NCI-H146 treated with DMSO at 0.1 percent for 48 hours (cell line): ENCODE measurements at regions not wholly inside any gene's neighbourhood (a gene's known extent, or its start where the extent isn't known, plus 50 kb on each side); places are given as distances from the start of the nearest gene placed in this dataset.

Experiments
- DNase-seq: peaks from one replicate; lab custom pipeline; 2025; ENCODE audit not compliant: unreplicated experiment; lab: John Stamatoyannopoulos, UW

DNA sequence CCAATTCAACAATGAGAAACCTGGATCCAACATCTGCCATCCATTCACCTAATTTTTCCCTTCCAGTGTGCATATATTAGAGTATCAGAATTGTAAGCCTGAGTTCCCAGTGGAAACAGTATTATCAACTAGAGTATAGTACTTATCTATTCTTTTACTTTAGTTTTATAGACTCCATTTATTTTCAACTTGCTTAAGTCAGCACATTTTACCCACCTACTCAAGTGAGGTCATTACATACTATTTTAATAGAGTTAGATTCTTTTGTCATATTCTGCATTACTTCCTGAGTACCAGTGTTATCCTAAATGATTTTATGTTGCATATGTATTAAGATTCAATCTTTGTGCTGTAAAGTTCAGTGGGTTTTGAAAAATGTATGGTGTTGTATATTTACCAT lies 1393.3 kb downstream of the MAT2B start:
- no peak for DNase-seq

DNA sequence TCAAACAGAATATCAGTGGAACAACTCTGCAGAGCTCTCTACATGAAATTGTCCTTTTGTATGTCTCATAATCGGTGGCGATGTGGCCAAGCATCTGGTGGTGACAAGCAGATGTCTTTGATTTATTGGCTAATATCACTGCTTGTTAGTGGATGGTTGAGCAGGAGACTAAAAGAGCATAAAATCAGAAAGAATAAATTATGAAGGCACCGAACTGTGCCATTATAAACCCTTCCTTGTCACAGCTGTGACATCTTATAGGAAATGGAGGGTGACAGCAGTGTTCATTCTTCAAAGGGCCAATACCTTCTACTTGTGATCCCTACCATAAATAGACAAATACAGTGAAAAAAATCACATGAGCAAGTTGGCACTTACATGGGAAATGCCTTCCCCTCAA lies 1404.3 kb downstream of the MAT2B start:
- no peak for DNase-seq

DNA sequence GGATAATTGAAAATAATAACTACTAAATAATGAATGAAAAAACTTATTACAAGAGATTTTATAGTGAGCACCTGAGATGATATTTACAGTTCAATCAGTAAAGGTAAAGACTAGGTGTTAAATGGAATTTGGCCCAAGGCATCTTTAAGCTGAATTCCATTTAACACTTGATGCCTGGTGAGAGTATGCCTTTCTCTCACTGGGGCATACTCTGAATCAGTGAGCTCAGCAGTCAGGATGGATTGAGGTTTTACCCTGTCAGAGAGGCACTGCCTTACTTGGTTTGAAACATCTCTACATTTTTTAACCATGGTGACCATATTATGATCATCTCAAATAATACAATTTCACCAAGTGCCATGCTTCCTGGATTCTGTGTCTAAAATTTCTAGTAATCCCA lies 1416.3 kb downstream of the MAT2B start:
- no peak for DNase-seq

DNA sequence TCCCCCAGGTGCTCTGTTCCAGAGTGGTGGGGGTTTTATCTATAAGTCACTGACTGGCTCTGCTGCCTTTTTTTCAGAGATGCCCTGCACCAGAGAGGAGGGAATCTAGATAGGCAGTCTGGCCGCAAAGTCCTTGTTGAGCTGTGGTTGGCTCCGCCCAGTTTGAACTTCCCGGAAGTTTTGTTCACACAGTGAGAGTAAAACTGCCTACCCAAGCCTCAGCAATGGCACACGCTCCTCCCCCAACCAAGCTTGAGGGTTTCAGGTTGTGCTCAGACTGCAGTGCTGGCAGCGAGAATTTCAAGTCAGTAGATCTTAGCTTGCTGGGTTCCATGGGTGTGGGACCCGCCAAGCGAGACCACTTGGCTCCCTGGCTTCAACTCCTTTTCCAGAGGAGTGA lies 1428.6 kb downstream of the MAT2B start:
- no peak for DNase-seq

DNA sequence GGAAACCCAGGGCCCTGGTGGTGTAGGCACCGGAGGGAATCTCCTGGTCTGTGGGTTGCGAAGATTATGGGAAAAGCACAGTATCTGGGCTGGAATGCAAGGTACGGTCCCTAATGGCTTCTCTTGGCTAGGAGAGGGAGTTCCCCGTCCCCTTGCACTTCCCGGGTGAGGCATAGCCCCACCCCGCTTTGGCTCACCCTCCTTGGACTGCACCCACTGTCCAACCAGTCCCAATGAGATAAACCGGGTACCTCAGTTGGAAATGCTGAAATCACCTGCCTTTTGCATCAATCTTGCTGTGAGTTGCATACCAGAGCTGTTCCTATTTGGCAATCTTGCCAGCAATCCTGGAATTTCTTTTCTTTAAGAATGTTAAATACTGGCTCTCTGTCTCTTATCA lies 1429.1 kb downstream of the MAT2B start:
- no peak for DNase-seq

DNA sequence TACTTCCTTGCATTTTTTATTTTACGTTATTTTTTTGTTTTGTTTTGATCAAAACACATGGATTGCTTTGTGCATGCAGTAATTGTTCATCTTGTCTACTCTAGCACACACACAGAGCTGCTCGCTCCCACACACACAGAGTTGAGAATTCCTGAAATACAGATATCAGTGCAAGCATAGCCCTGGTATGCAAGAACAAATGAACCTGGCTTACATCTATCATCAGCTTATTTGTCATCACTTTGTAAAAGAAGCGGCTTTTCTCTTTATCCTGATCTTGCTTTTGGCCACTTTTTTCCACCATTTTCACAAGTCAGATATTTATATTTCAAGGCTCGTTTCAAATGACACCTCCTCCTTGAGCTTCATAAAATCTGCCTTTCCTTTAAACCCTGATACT lies 1435.7 kb downstream of the MAT2B start:
- DNase-seq: no peak

DNA sequence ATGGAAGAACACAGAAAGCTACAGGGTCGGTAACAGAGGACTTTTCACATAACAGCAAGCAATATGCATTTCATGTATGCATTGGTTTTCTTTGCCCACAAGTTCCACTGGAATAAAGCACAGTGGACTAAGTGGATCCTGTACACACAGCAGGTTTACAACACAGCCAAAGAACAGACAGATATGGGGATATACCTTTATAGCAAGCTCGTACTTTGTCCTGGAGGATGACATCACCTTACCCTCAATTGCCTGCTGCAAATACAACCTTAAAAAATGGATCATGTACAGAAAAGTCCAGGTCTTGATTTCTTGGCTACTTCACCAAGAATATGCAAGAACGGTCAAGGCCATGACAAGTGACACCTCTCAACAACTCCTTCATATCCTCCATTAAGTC lies 1445.5 kb downstream of the MAT2B start:
- DNase-seq: no peak

DNA sequence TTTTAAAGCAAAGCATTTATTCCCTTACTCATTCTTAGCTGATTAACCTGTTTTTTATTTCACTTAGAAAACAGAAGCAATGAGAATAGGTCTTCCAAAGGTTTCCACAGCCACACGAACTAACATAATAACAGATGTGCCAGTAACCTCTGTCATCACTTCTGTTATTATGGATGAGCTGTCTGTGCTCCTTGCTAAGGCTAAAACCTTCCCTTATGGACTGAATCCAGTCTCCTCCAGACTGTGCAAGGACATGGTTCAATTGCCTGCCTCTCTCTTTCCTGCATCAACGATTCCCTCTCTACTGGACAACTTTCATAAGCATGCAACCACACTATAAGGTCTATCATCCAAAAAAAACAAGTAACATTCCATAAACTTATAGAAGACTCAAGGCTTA lies 1446.2 kb downstream of the MAT2B start:
- no peak for DNase-seq

DNA sequence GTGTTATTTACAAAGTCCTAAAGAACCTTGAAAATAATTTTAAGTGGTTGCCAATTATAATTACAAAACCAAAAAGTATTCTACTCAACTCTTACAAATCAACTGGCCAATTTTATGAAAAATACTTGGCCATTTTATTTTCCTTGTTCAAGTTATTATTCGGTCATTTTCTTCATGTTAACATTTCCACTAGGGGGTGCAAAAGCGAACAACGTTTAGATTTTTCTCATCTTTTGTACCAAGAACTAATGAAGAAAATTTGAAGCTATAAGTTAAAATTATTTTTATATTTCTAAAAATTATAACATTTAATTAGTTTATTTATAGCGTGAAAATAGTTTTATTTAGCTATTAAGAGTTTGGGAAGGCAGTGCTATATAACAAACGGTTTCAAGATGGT lies 1453.3 kb downstream of the MAT2B start:
- no peak for DNase-seq

DNA sequence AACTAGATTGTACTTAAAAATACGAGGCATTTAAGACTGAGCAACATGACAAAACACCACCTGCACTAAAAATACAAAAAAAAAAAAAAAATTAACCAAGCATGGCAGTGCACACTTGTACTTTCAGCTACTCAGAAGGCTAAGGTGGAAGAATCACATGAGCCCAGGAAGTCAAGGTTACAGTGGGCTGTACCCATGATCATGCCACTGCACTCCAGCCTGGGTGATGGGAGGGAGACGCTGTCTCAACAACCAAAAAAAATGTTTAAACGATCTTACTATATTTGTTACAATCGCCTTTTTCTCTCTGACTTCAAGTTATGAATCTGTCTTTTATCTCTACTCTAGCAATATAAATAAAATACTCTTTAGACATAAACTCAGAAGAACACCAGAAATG lies 1454.3 kb downstream of the MAT2B start:
- DNase-seq: no peak

DNA sequence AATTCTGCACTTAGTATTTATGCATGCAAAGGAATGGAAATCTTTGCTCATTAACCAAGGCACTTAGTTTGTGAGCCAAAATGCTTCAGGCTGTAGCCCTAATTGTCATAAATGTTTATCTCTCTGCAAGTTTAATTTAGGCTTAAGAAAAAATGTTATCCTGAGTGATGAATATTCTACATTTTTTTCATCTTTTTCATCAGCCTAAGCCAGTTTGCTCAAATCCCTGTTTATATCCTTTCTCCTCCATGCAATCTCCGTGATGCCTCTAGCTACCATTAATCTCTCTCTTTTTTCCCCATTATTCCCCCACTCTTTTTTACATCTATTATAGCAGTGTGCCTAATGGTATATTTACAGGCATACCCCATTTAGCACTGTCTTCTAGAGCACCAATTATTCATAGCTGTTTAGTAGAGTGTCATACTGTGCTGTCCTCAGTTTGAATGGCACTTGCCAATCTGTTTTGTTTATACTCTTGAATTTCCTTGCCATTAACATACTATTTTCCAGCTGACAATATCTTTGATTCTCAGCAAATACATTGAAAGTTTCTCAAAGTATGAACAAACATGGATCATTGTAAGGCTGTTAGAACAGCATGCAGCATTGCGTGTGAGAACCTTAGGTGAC lies 1457.0 kb downstream of the MAT2B start:
- no peak for DNase-seq

DNA sequence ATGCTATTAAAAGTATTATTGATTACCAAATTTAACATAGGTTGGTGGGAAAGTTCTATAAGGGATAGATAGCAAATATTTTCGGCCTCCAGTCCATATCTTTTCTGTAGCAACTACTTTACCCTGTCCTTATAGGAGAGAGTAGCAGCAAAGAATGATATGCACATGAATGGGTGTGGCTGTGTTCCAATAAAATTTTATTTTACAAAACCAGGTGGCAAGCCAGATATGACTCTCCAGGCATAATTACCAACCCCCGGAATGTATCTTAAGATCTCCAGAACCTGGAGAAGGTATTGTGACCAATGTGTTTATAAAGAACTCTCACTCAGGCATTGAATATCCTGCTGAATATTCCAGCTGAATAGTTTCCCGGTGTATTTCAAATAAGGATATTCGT lies 1461.2 kb downstream of the MAT2B start:
- DNase-seq: no peak

DNA sequence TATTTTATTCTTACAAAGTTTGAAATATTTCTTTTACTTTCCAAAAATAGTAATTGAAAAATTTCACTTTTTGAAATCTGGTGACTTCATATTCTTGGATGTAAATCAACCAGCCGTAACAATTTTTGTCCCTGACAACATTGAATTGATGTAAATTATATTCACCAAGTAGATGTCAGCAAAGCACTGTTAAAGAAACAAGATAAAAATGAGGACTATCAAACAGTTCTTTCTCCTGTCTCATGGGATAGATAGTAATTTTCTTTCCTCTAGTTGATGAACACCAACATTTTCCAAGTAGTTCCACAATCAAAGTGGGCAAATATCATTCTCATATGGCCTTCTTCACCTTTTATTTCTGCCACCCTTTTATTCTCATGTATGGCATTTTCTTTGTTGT lies 1461.9 kb downstream of the MAT2B start:
- no peak for DNase-seq

DNA sequence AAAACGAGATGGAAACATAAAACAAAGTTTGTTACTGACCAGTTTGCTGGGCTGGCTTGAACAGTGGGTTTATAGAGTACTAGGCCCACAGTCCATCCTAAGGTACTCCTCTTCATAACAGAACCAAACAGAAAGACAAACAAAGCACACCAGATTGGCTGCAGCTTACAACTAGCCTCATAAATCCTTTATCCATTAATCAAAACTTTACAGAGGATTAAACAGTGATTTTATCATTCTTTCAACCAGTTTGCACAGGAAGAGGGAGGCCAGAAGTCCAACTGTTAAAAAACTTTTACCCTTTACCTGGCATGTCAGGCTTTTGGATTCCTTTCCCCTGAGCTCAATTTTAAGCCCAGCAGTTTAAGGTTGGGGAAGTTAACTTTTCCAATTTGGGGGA lies 1467.6 kb downstream of the MAT2B start:
- DNase-seq: no peak

DNA sequence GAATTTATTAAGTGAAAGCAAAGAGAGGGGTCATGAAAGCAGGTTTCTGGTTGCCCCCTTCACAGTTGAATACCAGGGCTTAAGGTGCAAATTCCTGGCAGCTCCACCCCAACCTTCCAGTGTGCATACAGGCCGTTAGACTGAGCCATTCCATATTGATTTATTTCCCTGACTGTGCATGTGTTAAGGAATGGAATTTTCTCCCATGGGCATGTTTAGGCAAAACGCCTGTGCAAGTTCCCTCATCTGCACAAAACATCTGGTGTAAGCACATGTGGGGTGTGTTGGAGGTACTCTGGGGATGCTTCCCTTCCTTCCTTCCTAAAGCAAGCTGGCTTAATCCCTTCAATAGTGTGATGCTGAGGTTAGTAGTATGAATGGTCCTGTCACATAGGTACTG lies 1470.6 kb downstream of the MAT2B start:
- DNase-seq: no peak

DNA sequence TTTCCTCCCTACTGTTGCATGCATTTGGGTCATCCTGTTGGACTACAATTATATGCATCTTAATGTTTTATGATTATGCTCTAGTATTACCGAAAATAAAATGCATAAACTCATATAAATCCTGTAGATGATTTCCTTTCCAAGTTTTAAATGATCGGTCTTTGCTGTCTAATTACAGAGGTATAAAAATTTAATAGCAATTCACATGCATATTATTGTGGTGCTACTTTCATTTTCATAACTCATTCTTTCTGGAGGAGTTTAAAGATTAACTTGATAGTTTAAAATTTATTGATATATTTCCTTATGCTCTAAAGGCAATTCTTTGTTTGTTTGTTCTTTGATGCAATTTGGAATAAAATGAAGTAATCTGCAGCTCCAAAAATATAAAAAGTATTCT lies 1475.1 kb downstream of the MAT2B start:
- no peak for DNase-seq

DNA sequence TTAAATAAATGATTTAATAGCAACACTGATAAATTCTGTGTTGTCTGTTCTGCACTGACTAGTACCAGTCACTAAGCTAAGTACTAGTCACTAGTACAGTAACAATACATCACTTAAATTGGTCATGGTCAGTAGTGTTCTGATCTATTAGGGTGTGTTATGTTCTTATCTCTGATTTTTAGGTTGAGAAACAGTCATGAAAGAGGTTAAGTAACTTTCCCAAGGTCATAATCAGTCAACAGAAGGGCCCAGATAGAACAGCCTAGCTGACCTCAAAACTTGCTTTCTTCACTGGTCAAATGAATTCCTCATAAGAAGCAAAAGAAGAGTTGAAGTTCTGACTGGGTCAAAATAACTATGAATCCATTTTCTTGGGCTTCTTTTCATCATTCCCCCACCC lies 1492.7 kb downstream of the MAT2B start:
- DNase-seq: no peak

DNA sequence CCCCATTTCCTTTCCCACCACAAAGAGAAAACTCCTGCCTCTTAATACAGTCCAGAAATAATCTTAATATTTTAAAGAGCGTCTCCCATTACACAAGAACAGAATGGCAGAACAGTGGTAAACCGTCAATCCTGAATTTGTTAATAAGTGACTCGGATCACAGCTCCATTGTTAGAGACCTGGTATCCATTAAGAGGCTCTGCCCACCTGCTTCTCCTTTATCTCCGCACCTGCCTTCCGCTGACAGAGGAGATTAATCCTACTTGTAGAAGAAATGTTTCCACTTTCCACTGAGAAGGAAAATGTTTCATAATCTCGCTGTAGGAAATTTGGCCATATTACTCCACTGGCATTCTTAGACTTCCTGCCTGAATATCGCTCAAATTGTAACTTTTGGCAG lies 1493.2 kb downstream of the MAT2B start:
- DNase-seq: peak; percentile 47

DNA sequence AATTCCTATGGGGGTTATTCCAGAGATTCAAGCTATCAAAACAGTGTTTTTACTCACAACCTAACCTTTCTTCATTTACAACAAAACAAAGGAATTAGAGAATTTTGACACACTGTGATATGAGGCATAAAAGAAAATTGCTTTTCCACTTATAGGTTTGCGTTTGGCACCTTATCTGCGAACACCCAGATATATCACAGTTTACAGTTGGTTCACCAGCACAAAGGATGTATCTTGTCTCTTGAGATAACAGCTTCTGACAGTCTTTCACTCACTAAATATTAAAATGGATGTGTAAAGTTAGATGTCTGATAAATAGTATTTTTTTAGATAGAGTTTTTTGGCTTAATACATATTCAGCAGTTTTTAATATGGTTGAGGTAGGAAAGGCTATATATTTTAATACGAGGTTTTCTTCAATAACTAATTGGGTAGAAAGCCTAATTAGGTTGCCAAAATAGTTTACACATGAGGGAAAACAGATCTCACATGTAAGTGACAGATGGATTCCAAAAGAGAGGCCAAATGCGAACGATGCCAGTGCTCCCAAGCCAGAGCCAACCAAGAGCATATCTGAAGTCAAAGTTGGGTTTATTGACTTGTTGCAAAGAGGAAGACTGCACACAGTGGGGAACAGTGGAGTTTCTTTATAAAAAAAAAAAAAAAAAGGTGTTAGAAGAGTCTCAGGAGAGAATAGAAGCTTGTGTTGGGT lies 1495.2 kb downstream of the MAT2B start:
- no peak for DNase-seq

DNA sequence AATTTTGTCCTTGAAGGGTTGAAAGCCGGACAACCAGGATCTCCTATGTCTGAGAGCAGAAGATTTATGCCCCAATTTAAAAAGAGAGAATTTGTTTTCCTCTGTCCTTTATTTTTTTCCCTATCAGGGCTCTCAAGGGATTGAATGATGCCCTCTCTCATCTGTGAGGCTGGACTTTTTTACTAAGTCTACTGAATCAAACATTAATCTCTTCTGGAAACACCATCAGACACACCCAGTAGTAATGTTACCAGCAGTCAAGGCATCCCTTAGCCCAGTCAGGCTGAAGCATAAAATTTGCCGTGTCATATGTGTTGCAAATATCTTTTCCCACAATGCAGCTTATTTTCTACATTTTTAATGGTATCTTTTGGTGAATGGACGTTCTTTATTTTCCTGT lies 1497.9 kb downstream of the MAT2B start:
- no peak for DNase-seq

DNA sequence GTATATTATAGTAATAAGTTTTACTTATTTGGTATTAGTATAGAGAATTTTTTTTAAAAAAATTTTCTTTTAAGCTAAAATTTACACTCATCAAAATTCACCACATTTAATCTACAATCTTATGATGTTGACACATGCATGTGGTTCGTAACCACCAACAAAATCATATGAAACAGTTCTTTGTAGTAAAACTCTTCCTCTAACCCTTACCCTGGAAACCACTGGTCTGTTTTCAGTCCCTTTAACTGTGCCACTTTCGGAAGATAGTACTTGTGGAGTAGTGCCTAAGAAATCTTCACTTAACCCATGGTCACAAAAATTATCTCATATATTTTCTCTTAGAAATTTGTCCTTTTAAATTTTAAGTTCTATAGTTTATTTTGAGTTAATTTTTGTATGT lies 1498.8 kb downstream of the MAT2B start:
- DNase-seq: no peak

DNA sequence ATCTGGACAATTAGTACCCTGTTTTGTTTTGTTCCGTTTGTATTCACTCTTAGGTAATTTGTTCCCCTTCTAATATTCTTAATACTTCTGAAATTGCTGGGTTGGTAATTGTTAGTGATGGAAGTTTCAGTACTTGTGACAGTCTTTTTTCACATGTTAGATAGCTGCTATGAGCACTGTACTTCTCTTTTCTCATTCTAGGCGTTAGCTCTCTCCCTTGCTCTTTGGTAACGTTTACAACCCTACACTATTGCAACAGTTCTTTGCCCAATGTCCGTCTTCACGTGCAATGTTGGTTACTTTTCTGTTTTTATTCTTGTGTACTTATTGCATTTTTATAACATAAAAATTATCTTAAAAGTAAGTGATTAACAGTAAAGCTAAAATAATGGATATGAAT lies 1509.0 kb downstream of the MAT2B start:
- DNase-seq: no peak

DNA sequence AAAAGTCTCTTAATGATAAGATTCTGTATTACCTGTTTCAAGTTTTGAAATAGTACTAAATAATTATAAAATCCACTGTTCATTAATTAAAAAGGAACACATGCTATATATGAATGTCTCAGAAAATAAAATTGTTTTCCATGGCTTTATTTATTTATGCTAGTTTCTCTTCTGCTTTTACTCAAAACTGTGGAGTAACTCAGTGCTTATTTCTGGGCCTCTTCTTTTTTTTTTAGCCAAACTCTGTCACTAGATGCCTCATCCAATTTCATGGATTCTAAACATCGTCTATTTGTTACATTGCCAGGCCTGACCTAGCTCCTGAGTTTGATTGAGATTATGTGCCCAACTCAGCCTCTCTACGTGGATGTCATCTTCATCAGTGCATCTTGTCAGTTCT lies 1509.7 kb downstream of the MAT2B start:
- DNase-seq: no peak
